K562 (cell line): ENCODE measurements at regions not wholly inside any gene's neighbourhood (a gene's known extent, or its start where the extent isn't known, plus 50 kb on each side); places are given as distances from the start of the nearest gene placed in this dataset.

Experiments
- CBX1 ChIP-seq: sonication (generic); IDR thresholded peaks from 2 replicates; pipeline ENCODE4 v1.6.1; 2016; ENCODE audit warnings: antibody characterized with exemption, low read depth, mild to moderate bottlenecking
- CTCF ChIP-seq, 3 experiments: IDR thresholded peaks in 2 of 3; conservative IDR thresholded peaks in 1 of 3; 2 replicates each; pipeline ENCODE4 v1.5.1; 2011 to 2012; ENCODE audit warnings: low read length in 3 of 3, mild to moderate bottlenecking in 3 of 3, control low read depth in 2 of 3, improper control_type of control experiment in 1 of 3, inconsistent platforms in 1 of 3, low read depth in 1 of 3, mixed read lengths in 1 of 3, moderate library complexity in 1 of 3; ENCODE audit not compliant: insufficient read depth in 2 of 3
- POLR2A ChIP-seq: fragments of 450-650 bp; conservative IDR thresholded peaks from 2 replicates; pipeline ENCODE4 v1.6.1; 2016
- WHSC1 ChIP-seq: IDR thresholded peaks from one replicate; pipeline ENCODE4 v1.6.1; 2012; ENCODE audit warnings: low read length, control low read depth, inconsistent platforms
- XRCC5 ChIP-seq: fragments of 200-400 bp; formaldehyde crosslinking; IDR thresholded peaks from 2 replicates; pipeline ENCODE4 v1.6.1; 2017; ENCODE audit warnings: low read depth, mild to moderate bottlenecking, low read length

GRCh38 chr5:141763541-141763940, 81.5 kb upstream of the ARAP3 start:
- no peak for TF ChIP-seq POLR2A
- no peak for TF ChIP-seq CBX1
- TF ChIP-seq CTCF (IDR thresholded peaks at IDR 0.05 in 2 of 3, conservative IDR thresholded peaks at IDR 0.05 in 1 of 3; ENCODE audit: insufficient read depth in 2 of 3, low read depth in 1 of 3, low read length in 3 of 3), result no peak
- no peak for TF ChIP-seq XRCC5
- TF ChIP-seq WHSC1, result no peak
